ENCODE measurements at regions not wholly inside any gene's neighbourhood (a gene's known extent, or its start where the extent isn't known, plus 50 kb on each side); places are given as distances from the start of the nearest gene placed in this dataset.

GRCh38 chr4:83931659-83932438 is 395.9 kb downstream of the GPAT3 start:
- no peak for TF ChIP-seq EP300 (IDR thresholded peaks at IDR 0.05)
- no peak for TF ChIP-seq CTCF (IDR thresholded peaks at IDR 0.05)
- no peak for TF ChIP-seq POLR2A (IDR thresholded peaks at IDR 0.05)

Measured in tibial nerve (tissue), 4 donors.